AG09319 (cell line): ENCODE measurements at regions not wholly inside any gene's neighbourhood (a gene's known extent, or its start where the extent isn't known, plus 50 kb on each side); places are given as distances from the start of the nearest gene placed in this dataset.

Experiments
- DNase-seq: peaks from one replicate; pipeline ENCODE4 v3.0.0-alpha.2; 2010; ENCODE audit warnings: low read depth; ENCODE audit errors: extremely low read depth
- TF ChIP-seq, protein P1 (sequence below): IDR thresholded peaks from 2 replicates; pipeline ENCODE4 v1.5.1; 2011; ENCODE audit warnings: low read depth, mild to moderate bottlenecking, inconsistent platforms, low read length, moderate library complexity

DNA sequence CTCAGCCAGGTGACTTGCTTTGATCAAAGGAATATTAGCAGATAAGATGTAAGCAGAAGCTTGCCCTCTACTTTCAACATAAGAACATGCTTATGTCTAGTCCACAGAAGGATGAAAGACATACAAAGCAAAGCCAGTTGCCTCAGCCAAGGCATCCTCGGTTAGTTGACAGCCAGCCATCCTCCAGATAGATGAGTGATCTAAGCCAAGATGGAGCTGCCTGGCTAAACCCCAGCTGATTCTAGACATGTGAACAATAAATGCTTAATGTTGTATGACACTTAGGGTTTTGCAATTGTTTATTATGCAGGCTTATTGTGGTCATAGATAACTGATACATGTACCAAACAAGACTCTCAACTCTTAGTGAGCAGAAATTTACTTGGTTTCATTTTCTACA is 157.6 kb upstream of the TMTC2 start:
- DNase-seq: no peak
- TF ChIP-seq, protein P1, sequence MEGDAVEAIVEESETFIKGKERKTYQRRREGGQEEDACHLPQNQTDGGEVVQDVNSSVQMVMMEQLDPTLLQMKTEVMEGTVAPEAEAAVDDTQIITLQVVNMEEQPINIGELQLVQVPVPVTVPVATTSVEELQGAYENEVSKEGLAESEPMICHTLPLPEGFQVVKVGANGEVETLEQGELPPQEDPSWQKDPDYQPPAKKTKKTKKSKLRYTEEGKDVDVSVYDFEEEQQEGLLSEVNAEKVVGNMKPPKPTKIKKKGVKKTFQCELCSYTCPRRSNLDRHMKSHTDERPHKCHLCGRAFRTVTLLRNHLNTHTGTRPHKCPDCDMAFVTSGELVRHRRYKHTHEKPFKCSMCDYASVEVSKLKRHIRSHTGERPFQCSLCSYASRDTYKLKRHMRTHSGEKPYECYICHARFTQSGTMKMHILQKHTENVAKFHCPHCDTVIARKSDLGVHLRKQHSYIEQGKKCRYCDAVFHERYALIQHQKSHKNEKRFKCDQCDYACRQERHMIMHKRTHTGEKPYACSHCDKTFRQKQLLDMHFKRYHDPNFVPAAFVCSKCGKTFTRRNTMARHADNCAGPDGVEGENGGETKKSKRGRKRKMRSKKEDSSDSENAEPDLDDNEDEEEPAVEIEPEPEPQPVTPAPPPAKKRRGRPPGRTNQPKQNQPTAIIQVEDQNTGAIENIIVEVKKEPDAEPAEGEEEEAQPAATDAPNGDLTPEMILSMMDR: no peak

DNA sequence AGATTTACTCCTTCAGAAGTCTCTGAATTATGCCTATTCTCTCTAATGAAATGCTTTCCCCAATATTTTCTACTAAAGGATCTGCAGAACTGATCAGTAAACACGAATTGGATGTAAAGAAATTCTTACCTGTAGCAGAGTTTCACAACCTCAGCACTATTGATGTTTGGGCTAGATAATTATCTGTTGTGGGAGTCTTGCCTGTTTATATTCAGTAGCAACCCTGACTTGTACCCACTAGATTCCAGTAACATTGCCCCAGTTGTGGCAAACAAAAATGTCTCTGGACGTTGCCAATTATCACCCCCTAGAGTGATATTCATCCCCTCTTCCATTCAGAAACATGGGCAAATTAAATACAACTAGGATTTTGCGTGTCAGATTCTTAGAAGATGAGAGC is 156.8 kb upstream of the TMTC2 start:
- DNase-seq: no peak
- TF ChIP-seq, protein P1: no peak

DNA sequence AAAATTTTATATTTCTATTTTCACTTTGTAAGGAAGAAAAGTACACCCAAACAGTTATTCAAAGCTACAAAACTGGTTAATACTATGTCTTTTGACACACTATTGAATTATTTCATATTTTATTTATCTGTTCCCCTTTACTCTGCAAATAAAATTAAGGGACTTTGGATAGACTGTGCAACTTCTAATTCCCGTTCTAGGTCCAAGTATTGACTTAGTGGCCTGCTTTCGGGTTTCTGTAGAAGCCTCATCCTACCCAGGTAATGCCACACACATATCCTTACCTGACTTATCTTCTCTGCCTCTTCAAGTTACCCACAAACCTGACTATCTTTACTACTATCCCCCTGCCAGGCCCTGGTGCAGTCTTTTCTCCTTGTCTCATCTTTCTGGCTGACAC is 156.3 kb upstream of the TMTC2 start:
- no peak for DNase-seq
- TF ChIP-seq, protein P1: no peak

DNA sequence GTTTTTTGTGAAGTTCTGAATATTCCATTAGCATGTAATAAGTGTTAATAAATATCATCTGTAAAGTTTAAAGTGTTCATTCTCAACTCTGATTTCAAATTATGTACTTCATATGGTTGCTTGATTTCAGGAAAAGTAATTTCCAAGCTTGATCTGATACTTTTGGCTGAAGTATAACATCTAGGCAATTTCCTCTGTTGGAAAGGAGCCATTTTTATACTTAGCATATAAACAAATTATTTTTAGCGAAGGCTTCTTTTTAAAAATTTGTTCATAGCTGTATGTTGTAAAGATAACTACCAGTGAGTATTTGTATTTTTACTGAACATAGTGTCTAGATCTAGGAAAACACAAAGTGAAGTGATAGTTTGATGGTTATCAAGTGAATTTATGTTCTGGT is 153.4 kb upstream of the TMTC2 start:
- TF ChIP-seq, protein P1: no peak
- DNase-seq: no peak

DNA sequence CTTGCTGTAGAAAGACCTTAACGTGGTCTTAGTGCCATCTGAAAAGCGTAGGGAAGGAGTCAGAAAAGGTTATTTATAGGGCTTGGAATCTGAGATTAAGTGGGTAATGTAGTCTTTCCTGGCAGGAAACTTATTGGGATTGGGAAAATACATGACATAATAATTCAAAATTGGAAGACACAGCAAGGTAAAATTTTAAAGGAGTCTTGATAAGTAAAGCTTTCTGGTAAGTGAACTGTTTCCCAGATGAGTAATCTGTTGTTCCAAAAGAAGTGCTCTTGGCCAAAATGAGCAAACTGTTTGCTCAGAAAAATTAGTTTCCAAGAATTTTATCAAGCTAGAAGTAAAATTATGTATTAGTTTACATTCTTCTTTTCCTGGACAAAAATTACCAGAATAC is 149.3 kb upstream of the TMTC2 start:
- DNase-seq: no peak
- TF ChIP-seq, protein P1: no peak

DNA sequence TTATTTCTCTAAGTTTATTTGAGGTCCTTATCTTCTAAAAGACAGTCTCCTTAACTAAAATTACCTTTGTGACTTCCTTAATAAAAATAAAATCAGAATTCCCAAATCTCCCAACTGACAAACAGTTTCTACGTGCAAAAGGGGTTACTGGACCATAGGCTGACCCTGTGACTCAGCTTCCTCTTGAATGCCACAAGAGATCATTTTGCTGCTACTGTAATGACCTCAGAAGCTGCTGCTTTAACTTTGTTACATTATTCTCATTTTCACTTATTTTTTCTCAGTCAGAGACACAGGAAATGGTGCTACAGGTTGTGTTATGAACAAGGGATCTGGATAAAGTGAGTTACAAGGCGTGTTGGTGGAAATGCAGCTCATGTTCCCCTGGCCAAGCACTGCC is 132.2 kb upstream of the TMTC2 start:
- TF ChIP-seq, protein P1: no peak
- DNase-seq: no peak

DNA sequence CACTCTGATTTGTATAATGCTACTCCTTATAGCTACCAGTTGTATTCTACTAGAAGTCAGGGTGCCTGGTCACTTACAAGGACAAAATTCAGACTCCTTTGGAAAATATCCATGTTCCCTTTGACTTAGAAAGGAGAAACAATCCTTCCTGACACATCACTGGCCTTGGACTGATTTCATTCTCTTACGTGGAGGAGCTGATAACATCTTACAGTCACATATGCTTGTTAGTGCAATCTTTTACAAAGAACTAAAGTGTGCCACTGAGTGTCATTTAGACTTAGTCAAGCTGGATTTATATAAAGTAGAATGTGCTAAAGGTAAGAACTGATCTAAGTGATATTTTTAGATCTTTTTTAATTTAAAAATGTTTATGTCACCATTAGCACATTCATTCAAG is 131.0 kb upstream of the TMTC2 start:
- DNase-seq: no peak
- TF ChIP-seq, protein P1: no peak

DNA sequence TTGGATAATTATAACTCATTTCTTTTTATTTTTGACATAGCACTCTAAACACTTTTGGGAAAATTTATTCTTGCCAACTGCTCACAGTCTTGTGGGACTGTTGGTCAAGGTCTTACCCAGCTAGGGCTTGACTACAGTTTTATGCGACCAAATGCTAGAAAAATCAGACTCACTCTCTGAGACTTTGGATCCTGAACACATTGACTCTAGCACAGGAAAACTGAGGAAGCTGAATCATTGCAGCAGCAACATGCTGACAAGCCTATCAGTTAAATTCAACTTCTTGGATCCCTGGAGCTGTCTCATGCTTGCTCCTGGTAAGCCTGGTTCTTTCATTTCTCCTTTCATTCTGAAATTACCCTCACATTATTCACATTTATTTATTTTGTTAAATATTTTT is 120.7 kb upstream of the TMTC2 start:
- TF ChIP-seq, protein P1: no peak
- no peak for DNase-seq
